ENCODE measurements at regions not wholly inside any gene's neighbourhood (a gene's known extent, or its start where the extent isn't known, plus 50 kb on each side); places are given as distances from the start of the nearest gene placed in this dataset.

DNA sequence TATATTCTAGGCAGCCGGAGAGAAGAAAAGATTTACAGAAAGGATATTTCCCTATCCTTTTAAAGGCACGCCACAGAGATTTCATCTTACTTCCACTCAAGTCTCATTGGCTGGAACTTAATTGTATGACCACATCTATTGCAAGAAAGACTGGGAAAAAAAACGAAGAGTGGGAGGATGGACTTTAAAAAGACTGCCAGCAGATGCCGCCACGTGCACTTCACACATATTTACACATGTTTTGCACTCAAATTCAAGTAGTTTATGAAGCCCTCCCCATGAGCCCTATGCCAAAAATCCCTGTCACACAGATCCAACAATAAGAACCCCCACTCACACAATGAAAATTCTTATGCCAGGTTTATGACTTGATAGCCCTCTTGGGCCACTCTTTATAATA is 138.5 kb upstream of the TYRP1 start:
- DNase-seq (ENCODE audit: extremely low read depth, low read depth), result no peak
- TF ChIP-seq, protein P1, sequence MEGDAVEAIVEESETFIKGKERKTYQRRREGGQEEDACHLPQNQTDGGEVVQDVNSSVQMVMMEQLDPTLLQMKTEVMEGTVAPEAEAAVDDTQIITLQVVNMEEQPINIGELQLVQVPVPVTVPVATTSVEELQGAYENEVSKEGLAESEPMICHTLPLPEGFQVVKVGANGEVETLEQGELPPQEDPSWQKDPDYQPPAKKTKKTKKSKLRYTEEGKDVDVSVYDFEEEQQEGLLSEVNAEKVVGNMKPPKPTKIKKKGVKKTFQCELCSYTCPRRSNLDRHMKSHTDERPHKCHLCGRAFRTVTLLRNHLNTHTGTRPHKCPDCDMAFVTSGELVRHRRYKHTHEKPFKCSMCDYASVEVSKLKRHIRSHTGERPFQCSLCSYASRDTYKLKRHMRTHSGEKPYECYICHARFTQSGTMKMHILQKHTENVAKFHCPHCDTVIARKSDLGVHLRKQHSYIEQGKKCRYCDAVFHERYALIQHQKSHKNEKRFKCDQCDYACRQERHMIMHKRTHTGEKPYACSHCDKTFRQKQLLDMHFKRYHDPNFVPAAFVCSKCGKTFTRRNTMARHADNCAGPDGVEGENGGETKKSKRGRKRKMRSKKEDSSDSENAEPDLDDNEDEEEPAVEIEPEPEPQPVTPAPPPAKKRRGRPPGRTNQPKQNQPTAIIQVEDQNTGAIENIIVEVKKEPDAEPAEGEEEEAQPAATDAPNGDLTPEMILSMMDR (IDR thresholded peaks at IDR 0.05; ENCODE audit: low read depth, low read length), result no peak; the same call in 1 of the 2 replicates

DNA sequence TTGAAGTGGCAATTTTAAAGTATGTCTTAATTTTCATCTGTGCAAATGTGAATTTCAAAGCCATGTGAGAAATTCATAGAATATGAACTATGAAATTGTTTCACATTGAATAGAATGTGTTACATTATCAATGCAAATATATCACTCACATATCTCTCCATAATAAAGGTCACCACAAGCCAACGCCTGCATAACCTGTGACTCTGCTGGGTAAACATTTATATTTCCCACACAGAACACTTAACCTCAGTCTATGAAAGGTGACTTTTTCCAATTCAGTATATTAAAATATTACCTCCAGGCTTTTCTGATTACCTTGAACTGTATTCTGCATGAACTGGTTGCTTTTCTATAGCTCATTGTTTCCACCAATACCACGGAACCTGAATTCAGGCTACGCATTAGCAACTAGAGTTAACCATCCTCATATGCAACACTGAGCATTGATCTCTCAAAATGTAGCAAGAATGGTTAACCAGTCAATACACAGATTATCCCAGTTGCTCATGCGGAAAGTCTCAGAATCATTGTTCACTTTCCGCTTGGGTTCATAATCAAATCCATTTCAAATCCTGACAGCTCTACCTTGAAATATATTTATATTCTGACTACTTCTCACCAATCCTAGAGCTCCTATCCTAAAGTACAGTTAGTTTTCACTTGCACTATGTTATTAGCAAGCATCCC is 126.6 kb upstream of the TYRP1 start:
- TF ChIP-seq, protein P1 (IDR thresholded peaks at IDR 0.05; ENCODE audit: low read depth, low read length), result no peak
- no peak for DNase-seq (ENCODE audit: extremely low read depth, low read depth)

DNA sequence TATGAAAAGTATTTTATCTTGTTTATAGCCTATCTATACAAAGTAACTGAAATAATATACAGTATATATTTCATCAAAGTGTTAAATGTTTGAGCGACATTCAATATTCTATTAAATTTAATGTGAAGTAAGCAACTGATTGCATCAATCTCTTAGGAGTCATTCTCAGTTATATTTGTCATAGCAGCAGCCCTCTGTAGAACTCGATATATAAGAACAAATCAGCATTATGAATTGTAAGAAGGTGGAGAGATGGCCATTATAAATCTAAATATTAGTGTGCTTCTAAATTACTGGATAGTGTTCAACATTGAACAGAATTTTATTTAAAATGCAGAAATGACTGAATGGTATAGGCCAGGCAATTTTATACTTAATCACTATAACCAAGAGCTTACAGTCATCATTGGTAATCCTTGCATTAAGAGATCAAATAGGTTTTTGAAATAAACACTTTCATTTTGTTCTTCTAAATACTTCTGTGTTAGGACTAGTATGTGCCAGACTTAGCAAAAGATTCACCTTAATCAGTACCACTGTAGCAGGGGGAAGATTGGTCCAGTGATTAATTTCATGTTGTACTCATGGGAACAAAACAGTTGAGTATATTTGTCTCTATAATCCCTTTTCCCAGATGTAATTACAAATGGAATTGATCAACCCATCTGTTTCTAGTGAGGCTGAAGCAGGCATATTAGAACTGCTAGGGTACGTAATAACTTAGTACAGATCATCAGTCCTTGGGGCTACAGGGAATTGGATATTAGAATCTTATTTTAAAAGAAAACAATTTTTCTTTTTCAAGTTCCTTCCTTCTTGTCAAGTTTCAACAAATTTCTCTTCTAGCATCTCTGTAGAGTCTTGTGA is 108.3 kb upstream of the TYRP1 start:
- DNase-seq (ENCODE audit: extremely low read depth, low read depth), result no peak
- TF ChIP-seq, protein P1 (IDR thresholded peaks at IDR 0.05; ENCODE audit: low read depth, low read length), result no peak

DNA sequence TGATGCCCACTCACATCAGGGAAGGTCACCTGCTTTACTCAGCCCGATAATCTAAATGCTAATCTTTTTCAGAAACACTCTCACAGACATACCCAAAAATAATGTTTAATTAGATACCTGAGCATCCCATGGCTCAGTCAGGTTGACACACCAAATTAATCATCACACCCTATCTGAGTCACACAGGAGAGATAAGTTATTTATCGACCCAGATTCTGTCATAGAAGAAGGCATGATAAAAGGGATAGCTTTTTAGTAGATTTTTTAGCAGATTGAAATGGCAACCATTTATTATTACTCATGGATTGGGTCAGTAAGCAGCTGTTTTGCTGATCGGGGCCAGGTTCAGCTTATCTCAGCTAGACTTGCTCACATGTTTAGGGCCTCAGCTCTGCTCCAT is 97.8 kb upstream of the TYRP1 start:
- no peak for DNase-seq (ENCODE audit: extremely low read depth, low read depth)
- TF ChIP-seq, protein P1 (IDR thresholded peaks at IDR 0.05; ENCODE audit: low read depth, low read length), result no peak

DNA sequence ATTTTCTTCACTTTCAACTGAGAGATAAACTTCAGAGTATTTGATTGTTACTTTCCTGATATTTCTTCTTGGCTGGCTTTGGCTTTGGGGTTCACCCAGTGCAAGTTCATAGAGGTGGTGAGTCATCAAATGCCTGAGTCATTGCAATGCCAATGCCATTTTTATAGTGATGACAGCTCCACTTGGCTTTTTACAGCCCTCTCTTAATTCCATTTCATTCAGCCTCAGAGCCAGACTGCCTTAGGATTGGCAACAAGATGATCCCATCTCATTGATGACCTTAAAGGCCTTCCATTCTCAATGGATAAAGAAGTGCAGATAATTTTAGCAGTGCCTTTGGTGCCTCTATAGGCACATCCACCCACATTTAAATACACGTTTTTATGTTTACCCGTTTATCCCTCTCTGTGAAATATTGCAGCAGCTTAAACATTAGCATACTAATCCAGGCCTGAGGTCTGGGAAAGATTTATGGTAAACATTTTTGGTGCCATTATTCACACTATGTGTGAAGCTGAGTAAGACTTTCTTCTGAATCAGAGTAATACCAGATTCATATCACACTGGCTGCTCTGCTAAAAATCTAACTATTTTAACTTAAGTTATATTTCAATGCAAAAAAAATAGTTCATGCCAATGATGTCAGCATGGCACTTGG is 88.9 kb upstream of the TYRP1 start:
- TF ChIP-seq, protein P1 (IDR thresholded peaks at IDR 0.05; ENCODE audit: low read depth, low read length), result no peak
- no peak for DNase-seq (ENCODE audit: extremely low read depth, low read depth)

DNA sequence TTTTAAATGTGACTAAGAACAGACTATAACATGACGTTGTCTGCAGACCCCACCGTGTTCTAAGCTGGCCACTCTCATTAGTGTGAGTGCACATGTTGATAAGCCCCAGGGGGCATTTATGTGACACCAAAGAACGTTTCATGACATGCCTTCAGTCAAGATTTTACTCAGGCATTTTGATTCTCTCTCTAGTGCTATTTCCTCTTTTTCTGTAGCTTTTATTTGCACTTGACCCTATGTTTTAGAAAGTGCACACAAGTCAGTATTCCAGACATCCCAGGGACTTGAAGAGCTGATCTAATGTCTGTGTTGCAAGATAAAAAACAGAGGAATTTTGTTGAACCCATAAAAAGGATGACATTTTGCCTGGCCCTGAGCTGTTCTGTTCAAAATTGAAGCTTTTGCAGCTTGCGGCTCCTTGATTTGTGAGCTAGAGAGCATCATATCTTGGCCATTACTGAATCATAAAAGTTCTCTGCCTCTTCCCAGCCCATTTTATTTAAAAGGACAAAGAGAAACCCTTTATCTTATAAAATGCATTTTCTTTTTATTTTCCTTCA is 80.9 kb upstream of the TYRP1 start:
- no peak for DNase-seq (ENCODE audit: extremely low read depth, low read depth)
- TF ChIP-seq, protein P1 (IDR thresholded peaks at IDR 0.05; ENCODE audit: low read depth, low read length), result no peak

Measured in AG09319 (cell line).